ENCODE measurements at regions not wholly inside any gene's neighbourhood (a gene's known extent, or its start where the extent isn't known, plus 50 kb on each side); places are given as distances from the start of the nearest gene placed in this dataset.

- no peak overlapping the region for H3K27ac Mint-ChIP-seq
- H3K9me3 Mint-ChIP-seq: no peaks in the 10 kb centered on the region
- no peaks in the 10 kb centered on the region for H3K27me3 Mint-ChIP-seq
- ChIA-PET CTCF (no interaction called here), POLR2A (no interaction called here)
- no peaks in the 10 kb centered on the region for H3K4me1 Mint-ChIP-seq
- no peak for DNase-seq
- H3K4me3 Mint-ChIP-seq: no peak overlapping the region
- H3K36me3 Mint-ChIP-seq (ENCODE audit: low read depth): no peaks in the 10 kb centered on the region
Observed at GRCh38 chr6:164010441-164011103, 596.1 kb downstream of the QKI start.

- no peak for DNase-seq
- H3K36me3 Mint-ChIP-seq (ENCODE audit: low read depth): no peaks in the 10 kb centered on the region
- no peaks in the 10 kb centered on the region for H3K27me3 Mint-ChIP-seq
- H3K9me3 Mint-ChIP-seq: no peaks in the 10 kb centered on the region
- no peak overlapping the region for H3K4me3 Mint-ChIP-seq
- ChIA-PET POLR2A (no interaction called here), CTCF (no interaction called here)
- no peaks in the 10 kb centered on the region for H3K4me1 Mint-ChIP-seq
- H3K27ac Mint-ChIP-seq: no peak overlapping the region
Observed at GRCh38 chr6:164008902-164009301, 594.4 kb downstream of the QKI start.

GRCh38 chr6:164007881-164008280 lies 593.4 kb downstream of the QKI start:
- no peak for DNase-seq
- POLR2A ChIA-PET: no interaction called here
- no peaks in the 10 kb centered on the region for H3K4me1 Mint-ChIP-seq
- H3K27ac Mint-ChIP-seq: no peak overlapping the region
- no peaks in the 10 kb centered on the region for H3K9me3 Mint-ChIP-seq
- CTCF ChIA-PET: no interaction called here
- no peak overlapping the region for H3K4me3 Mint-ChIP-seq
- H3K36me3 Mint-ChIP-seq (ENCODE audit: low read depth): no peaks in the 10 kb centered on the region
- no peaks in the 10 kb centered on the region for H3K27me3 Mint-ChIP-seq

GRCh38 chr6:164006459-164006858 lies 591.9 kb downstream of the QKI start:
- no peak overlapping the region for H3K27ac Mint-ChIP-seq
- no peaks in the 10 kb centered on the region for H3K27me3 Mint-ChIP-seq
- POLR2A ChIA-PET: no interaction called here
- CTCF ChIA-PET: no interaction called here
- no peak overlapping the region for H3K4me3 Mint-ChIP-seq
- H3K4me1 Mint-ChIP-seq: no peaks in the 10 kb centered on the region
- no peaks in the 10 kb centered on the region for H3K36me3 Mint-ChIP-seq (ENCODE audit: low read depth)
- no peaks in the 10 kb centered on the region for H3K9me3 Mint-ChIP-seq
- DNase-seq: no peak

GRCh38 chr6:164005004-164005711 lies 590.6 kb downstream of the QKI start:
- Mint-ChIP-seq H3K4me3 (no peak overlapping the region), H3K9me3 (no peaks in the 10 kb centered on the region), H3K36me3 (ENCODE audit: low read depth) (no peaks in the 10 kb centered on the region), H3K27me3 (no peaks in the 10 kb centered on the region), H3K4me1 (no peaks in the 10 kb centered on the region), H3K27ac (no peak overlapping the region)
- no peak for DNase-seq
- ChIA-PET CTCF (no interaction called here), POLR2A (no interaction called here)

GRCh38 chr6:164000276-164000675 lies 585.8 kb downstream of the QKI start:
- DNase-seq: no peak
- Mint-ChIP-seq H3K9me3 (no peaks in the 10 kb centered on the region), H3K4me3 (no peak overlapping the region), H3K27me3 (no peaks in the 10 kb centered on the region), H3K4me1 (no peaks in the 10 kb centered on the region), H3K27ac (no peak overlapping the region), H3K36me3 (ENCODE audit: low read depth) (no peaks in the 10 kb centered on the region)
- ChIA-PET CTCF (no interaction called here), POLR2A (no interaction called here)

- Mint-ChIP-seq H3K4me1 (no peaks in the 10 kb centered on the region), H3K27ac (no peak overlapping the region), H3K9me3 (no peaks in the 10 kb centered on the region), H3K27me3 (no peaks in the 10 kb centered on the region), H3K4me3 (no peak overlapping the region), H3K36me3 (ENCODE audit: low read depth) (no peaks in the 10 kb centered on the region)
- ChIA-PET CTCF (no interaction called here), POLR2A (no interaction called here)
- no peak for DNase-seq
Observed at GRCh38 chr6:163999475-164000125, 585.1 kb downstream of the QKI start.

- ChIA-PET POLR2A (no interaction called here), CTCF (no interaction called here)
- Mint-ChIP-seq H3K27ac (no peak overlapping the region), H3K4me3 (no peak overlapping the region), H3K9me3 (no peaks in the 10 kb centered on the region), H3K4me1 (no peaks in the 10 kb centered on the region), H3K36me3 (ENCODE audit: low read depth) (no peaks in the 10 kb centered on the region), H3K27me3 (no peaks in the 10 kb centered on the region)
- DNase-seq: no peak
Observed at GRCh38 chr6:163998496-163998895, 584.0 kb downstream of the QKI start.

GRCh38 chr6:163996491-163996890 lies 582.0 kb downstream of the QKI start:
- Mint-ChIP-seq H3K4me1 (no peaks in the 10 kb centered on the region), H3K36me3 (ENCODE audit: low read depth) (no peaks in the 10 kb centered on the region), H3K4me3 (no peak overlapping the region), H3K9me3 (no peaks in the 10 kb centered on the region), H3K27me3 (no peaks in the 10 kb centered on the region), H3K27ac (no peak overlapping the region)
- ChIA-PET CTCF (no interaction called here), POLR2A (no interaction called here)
- DNase-seq: no peak

GRCh38 chr6:163994566-163994965 lies 580.0 kb downstream of the QKI start:
- no peak for DNase-seq
- H3K36me3 Mint-ChIP-seq (ENCODE audit: low read depth): no peaks in the 10 kb centered on the region
- H3K4me1 Mint-ChIP-seq: no peaks in the 10 kb centered on the region
- H3K9me3 Mint-ChIP-seq: no peaks in the 10 kb centered on the region
- no peak overlapping the region for H3K4me3 Mint-ChIP-seq
- no peaks in the 10 kb centered on the region for H3K27me3 Mint-ChIP-seq
- H3K27ac Mint-ChIP-seq: no peak overlapping the region
- ChIA-PET CTCF (no interaction called here), POLR2A (no interaction called here)

- no peak for DNase-seq
- H3K9me3 Mint-ChIP-seq: no peaks in the 10 kb centered on the region
- no peaks in the 10 kb centered on the region for H3K27me3 Mint-ChIP-seq
- H3K4me3 Mint-ChIP-seq: no peak overlapping the region
- no peak overlapping the region for H3K27ac Mint-ChIP-seq
- POLR2A ChIA-PET: no interaction called here
- H3K4me1 Mint-ChIP-seq: no peaks in the 10 kb centered on the region
- CTCF ChIA-PET: no interaction called here
- no peaks in the 10 kb centered on the region for H3K36me3 Mint-ChIP-seq (ENCODE audit: low read depth)
Observed at GRCh38 chr6:163992701-163993100, 578.2 kb downstream of the QKI start.

GRCh38 chr6:163992056-163992455 lies 577.5 kb downstream of the QKI start:
- no peaks in the 10 kb centered on the region for H3K36me3 Mint-ChIP-seq (ENCODE audit: low read depth)
- DNase-seq: no peak
- ChIA-PET POLR2A (no interaction called here), CTCF (no interaction called here)
- no peak overlapping the region for H3K27ac Mint-ChIP-seq
- H3K27me3 Mint-ChIP-seq: no peaks in the 10 kb centered on the region
- no peaks in the 10 kb centered on the region for H3K9me3 Mint-ChIP-seq
- H3K4me3 Mint-ChIP-seq: no peak overlapping the region
- H3K4me1 Mint-ChIP-seq: no peaks in the 10 kb centered on the region

- Mint-ChIP-seq H3K27me3 (no peaks in the 10 kb centered on the region), H3K4me3 (no peak overlapping the region), H3K9me3 (no peaks in the 10 kb centered on the region), H3K27ac (no peak overlapping the region), H3K4me1 (no peaks in the 10 kb centered on the region), H3K36me3 (ENCODE audit: low read depth) (no peaks in the 10 kb centered on the region)
- DNase-seq: no peak
- CTCF ChIA-PET: no interaction called here
- POLR2A ChIA-PET: no interaction called here
Observed at GRCh38 chr6:163991321-163991720, 576.8 kb downstream of the QKI start.

- Mint-ChIP-seq H3K4me1 (no peaks in the 10 kb centered on the region), H3K9me3 (no peaks in the 10 kb centered on the region), H3K36me3 (ENCODE audit: low read depth) (no peaks in the 10 kb centered on the region), H3K27ac (no peak overlapping the region), H3K27me3 (no peaks in the 10 kb centered on the region), H3K4me3 (no peak overlapping the region)
- POLR2A ChIA-PET: no interaction called here
- no peak for DNase-seq
- CTCF ChIA-PET: no interaction called here
Observed at GRCh38 chr6:163986313-163986712, 571.8 kb downstream of the QKI start.
